Osteoblast (primary cell): ENCODE measurements at regions not wholly inside any gene's neighbourhood (a gene's known extent, or its start where the extent isn't known, plus 50 kb on each side); places are given as distances from the start of the nearest gene placed in this dataset.

ENCODE experiments used
- DNase-seq: peaks from one replicate; pipeline ENCODE4 v3.0.0; 2011; ENCODE audit warnings: low spot score, mixed read lengths; ENCODE audit not compliant: insufficient read length; ENCODE audit errors: missing footprints
- H2AFZ ChIP-seq: 2 replicates; pipeline ENCODE4 v1.6.0; 2011; ENCODE audit warnings: mild to moderate bottlenecking, low read length
- H3K27ac ChIP-seq: 2 replicates; pipeline ENCODE4 v1.5.1; 2011; ENCODE audit warnings: mild to moderate bottlenecking, low read depth, low read length, moderate library complexity
- H3K27me3 ChIP-seq: 2 replicates; pipeline ENCODE4 v1.6.0; 2012; ENCODE audit warnings: mild to moderate bottlenecking, control low read depth, inconsistent platforms, low read length, moderate library complexity; ENCODE audit not compliant: insufficient read depth
- H3K36me3 ChIP-seq: 2 replicates; pipeline ENCODE4 v1.5.1; 2011; ENCODE audit warnings: mild to moderate bottlenecking, low read length, control low read depth, moderate library complexity; ENCODE audit not compliant: insufficient read depth
- H3K4me1 ChIP-seq: 2 replicates; pipeline ENCODE4 v1.5.1; 2011; ENCODE audit warnings: mild to moderate bottlenecking, low read length, control low read depth, moderate library complexity; ENCODE audit not compliant: insufficient read depth
- H3K4me2 ChIP-seq: 2 replicates; pipeline ENCODE4 v1.6.0; 2011; ENCODE audit warnings: mild to moderate bottlenecking, low read length; ENCODE audit not compliant: insufficient read depth
- H3K4me3 ChIP-seq: fragments of 200-600 bp; sonication (generic); 3 replicates; pipeline ENCODE4 v1.5.1; 2012; ENCODE audit warnings: mild to moderate bottlenecking, low read length, inconsistent platforms; ENCODE audit not compliant: insufficient read depth
- H3K79me2 ChIP-seq: 2 replicates; pipeline ENCODE4 v1.6.0; 2012; ENCODE audit warnings: mild to moderate bottlenecking, low read length, control low read depth, inconsistent platforms; ENCODE audit not compliant: insufficient read depth
- H3K9me3 ChIP-seq: 2 replicates; pipeline ENCODE4 v1.5.1; 2011; ENCODE audit warnings: low read depth, low read length, control low read depth
- H4K20me1 ChIP-seq: 2 replicates; pipeline ENCODE4 v1.6.0; 2012; ENCODE audit warnings: mild to moderate bottlenecking, low read length, control low read depth; ENCODE audit not compliant: insufficient read depth
- CTCF ChIP-seq: IDR thresholded peaks from 2 replicates; pipeline ENCODE4 v1.5.1; 2011; ENCODE audit warnings: mild to moderate bottlenecking, low read depth, low read length, moderate library complexity; ENCODE audit errors: extremely low read depth

GRCh38 chr5:126357585-126358342 is 65.4 kb upstream of the GRAMD2B start:
- Histone ChIP-seq H3K27me3 (no peaks in the 10 kb centered on the region), H3K4me3 (no peak overlapping the region), H2AFZ (no peak overlapping the region), H3K4me1 (peaks cover 22% of the 10 kb centered on the region), H3K4me2 (no peak overlapping the region), H3K36me3 (no peaks in the 10 kb centered on the region), H3K79me2 (no peaks in the 10 kb centered on the region), H3K27ac (no peak overlapping the region), H3K9me3 (no peaks in the 10 kb centered on the region), H4K20me1 (no peaks in the 10 kb centered on the region)
- TF ChIP-seq CTCF, result no peak
- DNase-seq, result no peak

- H3K27ac ChIP-seq, result no peak overlapping the region
- no peaks in the 10 kb centered on the region for H3K9me3 ChIP-seq
- DNase-seq, result no peak
- H3K79me2 ChIP-seq, result no peaks in the 10 kb centered on the region
- no peak overlapping the region for H3K4me3 ChIP-seq
- H3K27me3 ChIP-seq, result no peaks in the 10 kb centered on the region
- H4K20me1 ChIP-seq, result no peaks in the 10 kb centered on the region
- TF ChIP-seq CTCF, result no peak
- no peak overlapping the region for H2AFZ ChIP-seq
- peaks cover 14% of the 10 kb centered on the region for H3K4me1 ChIP-seq
- H3K4me2 ChIP-seq, result no peak overlapping the region
- H3K36me3 ChIP-seq, result no peaks in the 10 kb centered on the region
Measured at GRCh38 chr5:126358525-126358924, 64.7 kb upstream of the GRAMD2B start.

GRCh38 chr5:126359884-126360283 is 63.3 kb upstream of the GRAMD2B start:
- no peak for DNase-seq
- Histone ChIP-seq H3K4me3 (no peak overlapping the region), H3K36me3 (no peaks in the 10 kb centered on the region), H2AFZ (no peak overlapping the region), H3K27ac (no peak overlapping the region), H3K27me3 (no peaks in the 10 kb centered on the region), H3K4me2 (no peak overlapping the region), H3K4me1 (peaks cover 10% of the 10 kb centered on the region), H4K20me1 (no peaks in the 10 kb centered on the region), H3K79me2 (no peaks in the 10 kb centered on the region), H3K9me3 (no peaks in the 10 kb centered on the region)
- no peak for TF ChIP-seq CTCF

GRCh38 chr5:126360467-126360866 is 62.7 kb upstream of the GRAMD2B start:
- no peaks in the 10 kb centered on the region for H3K9me3 ChIP-seq
- H3K4me3 ChIP-seq, result no peak overlapping the region
- no peaks in the 10 kb centered on the region for H3K27me3 ChIP-seq
- H3K27ac ChIP-seq, result no peak overlapping the region
- H3K4me1 ChIP-seq, result peaks cover 4% of the 10 kb centered on the region
- no peak overlapping the region for H2AFZ ChIP-seq
- no peaks in the 10 kb centered on the region for H4K20me1 ChIP-seq
- H3K79me2 ChIP-seq, result no peaks in the 10 kb centered on the region
- DNase-seq, result no peak
- H3K4me2 ChIP-seq, result no peak overlapping the region
- H3K36me3 ChIP-seq, result no peaks in the 10 kb centered on the region
- TF ChIP-seq CTCF, result no peak
